Calu3 (cell line): ENCODE measurements at regions not wholly inside any gene's neighbourhood (a gene's known extent, or its start where the extent isn't known, plus 50 kb on each side); places are given as distances from the start of the nearest gene placed in this dataset.

ENCODE experiments used
- BruUV-seq: library from RNA; stranded (reverse); fragments of 400-500 nt; replicated peaks from 2 replicates; lab custom pipeline; 2021; lab: Mats Ljungman, UMichigan
- CTCF ChIA-PET: fragments of 300-600 bp; sonication (Branson Sonifier 250); formaldehyde crosslinking; loops from one replicate; lab custom pipeline; 2022; ENCODE audit warnings: antibody characterized with exemption; lab: Charles Lee
- DNase-seq: peaks from one replicate; pipeline ENCODE4 v3.0.0; 2022
- H3K27ac Mint-ChIP-seq: one replicate; pipeline ENCODE4 v1.8.0; 2022; ENCODE audit warnings: mixed read lengths; ENCODE audit not compliant: unreplicated experiment
- H3K27me3 Mint-ChIP-seq: one replicate; pipeline ENCODE4 v1.8.0; 2022; ENCODE audit warnings: mixed read lengths; ENCODE audit not compliant: unreplicated experiment
- H3K36me3 Mint-ChIP-seq: one replicate; pipeline ENCODE4 v1.8.0; 2022; ENCODE audit warnings: mild to moderate bottlenecking, moderate library complexity, mixed read lengths; ENCODE audit not compliant: insufficient read depth, unreplicated experiment
- H3K4me1 Mint-ChIP-seq: one replicate; pipeline ENCODE4 v1.8.0; 2022; ENCODE audit warnings: mild to moderate bottlenecking, low read depth, mixed read lengths; ENCODE audit not compliant: unreplicated experiment
- H3K4me3 Mint-ChIP-seq: one replicate; pipeline ENCODE4 v1.8.0; 2022; ENCODE audit warnings: mild to moderate bottlenecking, low read depth, moderate library complexity, mixed read lengths; ENCODE audit not compliant: unreplicated experiment
- H3K9me3 Mint-ChIP-seq: one replicate; pipeline ENCODE4 v1.8.0; 2022; ENCODE audit warnings: low read depth, mixed read lengths; ENCODE audit not compliant: unreplicated experiment
- CTCF ChIP-seq: fragments of 200-600 bp; IDR thresholded peaks from one replicate; pipeline ENCODE4 v1.8.0; 2022; ENCODE audit warnings: antibody characterized with exemption; ENCODE audit not compliant: unreplicated experiment
- intact Hi-C: fragments of 100-400 bp; cut with micrococcal nuclease; formaldehyde crosslinking; loops from one replicate; pipeline ENCODE4 v1.10.0; 2022; ENCODE audit not compliant: unreplicated experiment

- H3K4me3 Mint-ChIP-seq: no peak overlapping the region
- intact Hi-C loops: no loop called here
- H3K36me3 Mint-ChIP-seq: no peaks in the 10 kb centered on the region
- no TSS peak for BruUV-seq
- no peaks in the 10 kb centered on the region for H3K27me3 Mint-ChIP-seq
- H3K4me1 Mint-ChIP-seq: no peaks in the 10 kb centered on the region
- TF ChIP-seq CTCF: no peak
- H3K9me3 Mint-ChIP-seq: peaks cover 16% of the 10 kb centered on the region
- CTCF ChIA-PET: no interaction called here
- no peak for DNase-seq
- no peak overlapping the region for H3K27ac Mint-ChIP-seq
Observed at GRCh38 chr5:12703254-12703653, 799.0 kb upstream of the CTNND2 start.

- H3K4me3 Mint-ChIP-seq: no peak overlapping the region
- no TSS peak for BruUV-seq
- CTCF ChIA-PET: no interaction called here
- H3K36me3 Mint-ChIP-seq: no peaks in the 10 kb centered on the region
- DNase-seq: no peak
- no peaks in the 10 kb centered on the region for H3K4me1 Mint-ChIP-seq
- H3K27ac Mint-ChIP-seq: no peak overlapping the region
- peaks cover 12% of the 10 kb centered on the region for H3K9me3 Mint-ChIP-seq
- no peaks in the 10 kb centered on the region for H3K27me3 Mint-ChIP-seq
- TF ChIP-seq CTCF: no peak
- intact Hi-C loops: no loop called here
Observed at GRCh38 chr5:12695651-12696050, 791.4 kb upstream of the CTNND2 start.

- H3K27me3 Mint-ChIP-seq: no peaks in the 10 kb centered on the region
- no peak for DNase-seq
- peaks cover 26% of the 10 kb centered on the region for H3K9me3 Mint-ChIP-seq
- intact Hi-C loops: no loop called here
- no TSS peak for BruUV-seq
- TF ChIP-seq CTCF: no peak
- CTCF ChIA-PET: no interaction called here
- H3K4me3 Mint-ChIP-seq: no peak overlapping the region
- no peak overlapping the region for H3K27ac Mint-ChIP-seq
- H3K4me1 Mint-ChIP-seq: no peaks in the 10 kb centered on the region
- H3K36me3 Mint-ChIP-seq: no peaks in the 10 kb centered on the region
Observed at GRCh38 chr5:12691330-12691729, 787.1 kb upstream of the CTNND2 start.

- H3K27me3 Mint-ChIP-seq: no peaks in the 10 kb centered on the region
Observed at GRCh38 chr5:12690361-12690760, 786.1 kb upstream of the CTNND2 start.

More at GRCh38 chr5:12690361-12690760, 786.1 kb upstream of the CTNND2 start:
- no peaks in the 10 kb centered on the region for H3K4me1 Mint-ChIP-seq
- no peak for DNase-seq
- CTCF ChIA-PET: no interaction called here
- no peak overlapping the region for H3K4me3 Mint-ChIP-seq
- peaks cover 26% of the 10 kb centered on the region for H3K9me3 Mint-ChIP-seq
- no peak for TF ChIP-seq CTCF
- no peaks in the 10 kb centered on the region for H3K36me3 Mint-ChIP-seq
- intact Hi-C loops: no loop called here
- no peak overlapping the region for H3K27ac Mint-ChIP-seq
- no TSS peak for BruUV-seq
